ENCODE measurements at regions not wholly inside any gene's neighbourhood (a gene's known extent, or its start where the extent isn't known, plus 50 kb on each side); places are given as distances from the start of the nearest gene placed in this dataset.

DNA sequence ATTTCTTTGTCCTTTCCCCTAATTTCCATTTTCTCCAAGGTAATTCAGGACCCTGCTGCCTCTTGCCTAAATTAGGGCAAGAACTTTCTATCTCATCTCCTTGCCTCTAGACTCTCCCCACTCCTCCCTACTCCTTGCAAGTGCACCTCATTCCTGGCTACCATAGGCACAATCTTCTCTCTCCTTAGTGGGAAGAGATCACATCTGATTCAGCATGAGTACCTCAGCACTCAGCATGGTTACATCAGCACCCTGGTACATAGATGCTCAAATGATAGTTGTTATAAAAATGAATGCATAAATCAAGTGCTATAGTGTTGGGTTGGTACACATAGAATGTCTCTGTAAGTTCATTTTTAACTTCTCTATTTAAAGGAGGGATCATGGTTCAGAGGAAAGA, 313.4 kb upstream of the RASGRP1 start:
- Histone ChIP-seq H2BK20ac (ENCODE audit: low read length) (no peak overlapping the region), H2AK5ac (ENCODE audit: low read depth, low read length) (no peak overlapping the region), H2BK12ac (ENCODE audit: low read depth, low read length) (no peak overlapping the region), H3K23ac (ENCODE audit: insufficient read length) (no peak overlapping the region), H3K56ac (replicated peaks; ENCODE audit: insufficient read length, low read depth, low read length) (no peak overlapping the region), H2BK120ac (replicated peaks; ENCODE audit: low read depth, low read length) (no peak overlapping the region), H3K4me3 (ENCODE audit: extremely low read depth in 1 of 4, insufficient read depth in 2 of 4, low read depth in 3 of 4, low read length in 4 of 4) (no peak overlapping the region), H3K9me3 (ENCODE audit: insufficient read depth in 2 of 2, low read depth in 1 of 2, low read length in 1 of 2) (no peaks in the 10 kb centered on the region), H3K27ac (ENCODE audit: low read depth, low read length) (no peak overlapping the region), H3K14ac (ENCODE audit: insufficient read length) (no peak overlapping the region), H4K5ac (ENCODE audit: insufficient read length, low read depth, low read length) (no peak overlapping the region), H4K8ac (ENCODE audit: extremely low read depth, insufficient read depth, low read length) (no peak overlapping the region), H3K4me1 (replicated peaks in 1 of 4; ENCODE audit: control insufficient read depth in 3 of 4, insufficient read depth in 4 of 4, low read length in 3 of 4) (no peaks in the 10 kb centered on the region), H3K36me3 (ENCODE audit: control insufficient read depth in 2 of 4, insufficient read depth in 4 of 4, low read length in 3 of 4) (no peaks in the 10 kb centered on the region), H3K27me3 (replicated peaks in 1 of 4; ENCODE audit: control insufficient read depth in 3 of 4, extremely low read depth in 1 of 4, insufficient read depth in 3 of 4, low read length in 3 of 4) (no peaks in the 10 kb centered on the region), H3K18ac (ENCODE audit: extremely low read depth, low read length) (no peak overlapping the region), H3K79me1 (ENCODE audit: low read depth, low read length) (no peaks in the 10 kb centered on the region), H4K91ac (replicated peaks; ENCODE audit: insufficient read length, low read length) (no peak overlapping the region), H2BK15ac (ENCODE audit: low read length) (no peak overlapping the region), H4K20me1 (replicated peaks in 1 of 2; ENCODE audit: control insufficient read depth in 1 of 2, insufficient read depth in 2 of 2, low read length in 2 of 2) (no peaks in the 10 kb centered on the region), H3K9ac (replicated peaks in 1 of 4; ENCODE audit: extremely low read depth in 1 of 4, low read depth in 3 of 4, low read length in 3 of 4) (no peak overlapping the region), H3K79me2 (ENCODE audit: control insufficient read depth in 1 of 2, insufficient read depth in 2 of 2, low read length in 2 of 2) (no peaks in the 10 kb centered on the region), H3K23me2 (ENCODE audit: low read depth, low read length) (no peaks in the 10 kb centered on the region), H3K4me2 (ENCODE audit: insufficient read depth in 1 of 2, low read depth in 2 of 2, low read length in 2 of 2) (no peak overlapping the region), H2BK5ac (ENCODE audit: low read depth, low read length) (no peak overlapping the region), H3K4ac (replicated peaks; ENCODE audit: insufficient read length, low read depth, low read length) (no peak overlapping the region), H2AFZ (ENCODE audit: low read length) (no peak overlapping the region)
- FAIRE-seq (no peak), DNase-seq (ENCODE audit: low read depth in 1 of 2, low spot score in 2 of 2) (no peak)
- POLR2A ChIA-PET (ENCODE audit: partially characterized antibody): no interaction called here
- no peak for TF ChIP-seq KDM4A (IDR thresholded peaks at IDR 0.05; ENCODE audit: low read depth, low read length, severe bottlenecking)
- no peak for TF ChIP-seq POU5F1 (IDR thresholded peaks at IDR 0.05; ENCODE audit: low read depth, low read length)
- no peak for TF ChIP-seq SIX5 (IDR thresholded peaks at IDR 0.05; ENCODE audit: low read depth, low read length)
- TF ChIP-seq SIN3A (conservative IDR thresholded peaks at IDR 0.05 in 1 of 2, IDR thresholded peaks at IDR 0.05 in 1 of 2; ENCODE audit: low read depth in 1 of 2, low read length in 2 of 2): no peak
- TF ChIP-seq JUND (IDR thresholded peaks at IDR 0.05; ENCODE audit: low read length): no peak
- no peak for TF ChIP-seq ZNF274 (IDR thresholded peaks at IDR 0.05; ENCODE audit: borderline replicate concordance, extremely low read depth, low read length)
- TF ChIP-seq RXRA (IDR thresholded peaks at IDR 0.05; ENCODE audit: insufficient read depth, low read depth, low read length): no peak
- no peak for TF ChIP-seq TAF1 (IDR thresholded peaks at IDR 0.05; ENCODE audit: low read depth, low read length)
- no peak for TF ChIP-seq BRCA1 (IDR thresholded peaks at IDR 0.05; ENCODE audit: low read depth, low read length)
- no peak for TF ChIP-seq SRF (IDR thresholded peaks at IDR 0.05; ENCODE audit: low read depth, low read length)
- TF ChIP-seq, protein P1, sequence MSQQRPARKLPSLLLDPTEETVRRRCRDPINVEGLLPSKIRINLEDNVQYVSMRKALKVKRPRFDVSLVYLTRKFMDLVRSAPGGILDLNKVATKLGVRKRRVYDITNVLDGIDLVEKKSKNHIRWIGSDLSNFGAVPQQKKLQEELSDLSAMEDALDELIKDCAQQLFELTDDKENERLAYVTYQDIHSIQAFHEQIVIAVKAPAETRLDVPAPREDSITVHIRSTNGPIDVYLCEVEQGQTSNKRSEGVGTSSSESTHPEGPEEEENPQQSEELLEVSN (IDR thresholded peaks at IDR 0.05): no peak
- TF ChIP-seq RBBP5 (IDR thresholded peaks at IDR 0.05; ENCODE audit: borderline replicate concordance, low read depth, low read length): no peak
- CTCF ChIA-PET (ENCODE audit: partially characterized antibody): no interaction called here
